ENCODE measurements at regions not wholly inside any gene's neighbourhood (a gene's known extent, or its start where the extent isn't known, plus 50 kb on each side); places are given as distances from the start of the nearest gene placed in this dataset.
A peak's percentile ranks its signal among the peaks of the same experiment; 100 is the strongest.

GRCh38 chr7:130814778-130815335 is 80.8 kb upstream of the KLF14 start:
- H3K4me3 Mint-ChIP-seq, result no peak overlapping the region
- DNase-seq (peak in 4 of 14 experiments; percentile 6 to 24 (median 20)), ATAC-seq (ENCODE audit: poor library complexity) (no peak)
- no peaks in the 10 kb centered on the region for H3K27me3 ChIP-seq (ENCODE audit: control insufficient read depth in 1 of 2, insufficient read depth in 2 of 2, low read length in 2 of 2)
- no peaks in the 10 kb centered on the region for H3K36me3 Mint-ChIP-seq (ENCODE audit: low read depth)
- no peak overlapping the region for H3K27ac Mint-ChIP-seq
- H3K36me3 ChIP-seq (ENCODE audit: insufficient read depth, low read length), result no peaks in the 10 kb centered on the region
- TF ChIP-seq CTCF (IDR thresholded peaks at IDR 0.05), result peak; percentile 20
- H3K27me3 Mint-ChIP-seq, result no peaks in the 10 kb centered on the region
- no peaks in the 10 kb centered on the region for H3K4me1 ChIP-seq (ENCODE audit: insufficient read depth, low read length)
- no peak overlapping the region for H3K4me3 ChIP-seq (ENCODE audit: low read length)
- CTCF ChIA-PET, result no interaction called here
- H3K4me1 Mint-ChIP-seq (ENCODE audit: low read depth), result no peaks in the 10 kb centered on the region
- no peaks in the 10 kb centered on the region for H3K9me3 Mint-ChIP-seq
- POLR2A ChIA-PET, result no interaction called here
- no peak overlapping the region for H3K27ac ChIP-seq (ENCODE audit: low read depth in 1 of 2, low read length in 2 of 2)
- no peaks in the 10 kb centered on the region for H3K9me3 ChIP-seq (ENCODE audit: control insufficient read depth in 1 of 2, insufficient read depth in 1 of 2, low read length in 2 of 2)
- intact Hi-C loops (cut with DNase I, micrococcal nuclease), result no loop called here

GRCh38 chr7:130818056-130818455 is 84.0 kb upstream of the KLF14 start:
- H3K9me3 ChIP-seq (ENCODE audit: control insufficient read depth in 1 of 2, insufficient read depth in 1 of 2, low read length in 2 of 2), result no peaks in the 10 kb centered on the region
- DNase-seq (no peak), ATAC-seq (ENCODE audit: poor library complexity) (no peak)
- H3K4me1 ChIP-seq (ENCODE audit: insufficient read depth, low read length), result no peaks in the 10 kb centered on the region
- Mint-ChIP-seq H3K27me3 (peaks cover 10% of the 10 kb centered on the region), H3K27ac (no peak overlapping the region), H3K4me3 (no peak overlapping the region), H3K9me3 (no peaks in the 10 kb centered on the region), H3K36me3 (ENCODE audit: low read depth) (no peaks in the 10 kb centered on the region), H3K4me1 (ENCODE audit: low read depth) (no peaks in the 10 kb centered on the region)
- H3K27me3 ChIP-seq (ENCODE audit: control insufficient read depth in 1 of 2, insufficient read depth in 2 of 2, low read length in 2 of 2), result no peaks in the 10 kb centered on the region
- intact Hi-C loops (cut with DNase I, micrococcal nuclease), result no loop called here
- POLR2A ChIA-PET, result no interaction called here
- no peak for TF ChIP-seq CTCF (IDR thresholded peaks at IDR 0.05)
- CTCF ChIA-PET, result no interaction called here
- no peaks in the 10 kb centered on the region for H3K36me3 ChIP-seq (ENCODE audit: insufficient read depth, low read length)
- H3K4me3 ChIP-seq (ENCODE audit: low read length), result no peak overlapping the region
- H3K27ac ChIP-seq (ENCODE audit: low read depth in 1 of 2, low read length in 2 of 2), result no peak overlapping the region

GRCh38 chr7:130821864-130822263 is 87.9 kb upstream of the KLF14 start:
- Mint-ChIP-seq H3K27ac (no peak overlapping the region), H3K9me3 (peaks cover 11% of the 10 kb centered on the region), H3K4me3 (no peak overlapping the region), H3K27me3 (peaks cover 14% of the 10 kb centered on the region), H3K36me3 (ENCODE audit: low read depth) (no peaks in the 10 kb centered on the region), H3K4me1 (ENCODE audit: low read depth) (no peaks in the 10 kb centered on the region)
- CTCF ChIA-PET, result no interaction called here
- Histone ChIP-seq H3K4me3 (ENCODE audit: low read length) (no peak overlapping the region), H3K27me3 (ENCODE audit: control insufficient read depth in 1 of 2, insufficient read depth in 2 of 2, low read length in 2 of 2) (no peaks in the 10 kb centered on the region), H3K36me3 (ENCODE audit: insufficient read depth, low read length) (no peaks in the 10 kb centered on the region), H3K27ac (ENCODE audit: low read depth in 1 of 2, low read length in 2 of 2) (no peak overlapping the region), H3K9me3 (ENCODE audit: control insufficient read depth in 1 of 2, insufficient read depth in 1 of 2, low read length in 2 of 2) (peaks cover 0 to 12% of the 10 kb centered on the region in 2 experiments), H3K4me1 (ENCODE audit: insufficient read depth, low read length) (no peaks in the 10 kb centered on the region)
- ATAC-seq (ENCODE audit: poor library complexity) (no peak), DNase-seq (no peak)
- POLR2A ChIA-PET, result no interaction called here
- intact Hi-C loops (cut with DNase I, micrococcal nuclease), result no loop called here
- no peak for TF ChIP-seq CTCF (IDR thresholded peaks at IDR 0.05)
